T47D (cell line): ENCODE measurements at regions not wholly inside any gene's neighbourhood (a gene's known extent, or its start where the extent isn't known, plus 50 kb on each side); places are given as distances from the start of the nearest gene placed in this dataset.

Source experiments
- DNase-seq, 2 experiments: peaks; one replicate each; pipeline versions ENCODE4 v3.0.0 to v3.0.0-alpha.2; 2011 to 2012; ENCODE audit warnings: low read depth in 1 of 2, low spot score in 1 of 2
- JUND ChIP-seq: IDR thresholded peaks from 2 replicates; pipeline ENCODE4 v1.6.1; 2012; ENCODE audit warnings: low read depth
- in situ Hi-C: cut with HindIII; loops from 2 replicates; pipeline ENCODE4 v1.10.0; 2016; ENCODE audit warnings: low sequenced_read_pairs, low pct_unique_long_range_greater_than_20kb

DNA sequence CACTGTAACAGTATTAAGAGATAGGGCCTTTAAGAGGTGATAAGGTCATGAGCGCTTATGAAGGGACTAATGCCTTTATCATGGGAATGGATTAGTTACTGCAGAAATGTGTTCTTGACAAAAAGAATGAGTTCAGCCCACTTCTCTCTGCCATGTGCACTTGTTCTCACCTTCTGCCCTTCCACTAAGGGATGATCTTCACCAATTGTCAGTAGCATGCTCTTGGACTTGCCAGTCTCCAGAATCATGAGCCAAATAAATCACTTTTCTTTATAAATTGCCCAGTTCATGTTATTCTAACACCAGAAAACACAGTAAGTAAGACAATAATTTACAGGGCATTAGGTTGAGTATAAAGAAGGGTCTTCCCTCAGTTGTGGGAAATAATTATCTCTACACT, 189.1 kb downstream of the CRPPA start:
- in situ Hi-C loops: no loop called here
- no peak for DNase-seq
- TF ChIP-seq JUND: no peak

DNA sequence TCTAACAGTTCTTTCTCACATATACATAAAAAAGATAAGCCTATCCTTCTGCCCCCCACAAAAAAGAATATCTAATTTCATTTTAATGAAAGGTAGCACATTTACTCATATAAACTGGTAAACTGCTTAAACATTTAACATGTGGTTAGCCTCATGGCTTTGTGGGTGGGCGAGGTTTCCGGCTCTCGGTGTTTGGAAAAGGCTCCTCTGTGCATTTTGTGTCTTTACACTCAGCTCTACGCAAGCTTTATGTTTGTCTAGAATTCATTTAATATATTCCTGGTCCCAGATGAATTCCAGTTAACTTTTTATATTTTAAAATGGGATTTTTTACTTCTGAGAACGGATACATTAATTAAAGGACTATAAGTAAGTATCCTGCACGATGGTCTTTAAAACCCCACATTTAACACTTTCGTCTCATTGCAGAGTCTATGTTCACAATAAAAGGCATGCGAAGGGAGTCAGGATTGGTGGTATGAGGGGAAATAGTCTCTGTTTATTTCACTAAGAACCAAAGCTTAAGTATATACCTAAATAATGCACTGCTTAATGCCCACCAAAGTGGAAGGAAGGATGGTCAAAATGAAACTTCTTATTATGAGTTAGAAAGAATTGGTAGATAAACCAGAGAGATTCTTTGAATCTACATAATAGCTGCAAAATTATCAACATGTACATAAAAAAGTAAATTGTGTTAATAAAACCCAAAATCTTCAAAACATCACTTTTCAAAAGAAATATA, 197.2 kb downstream of the CRPPA start:
- no peak for TF ChIP-seq JUND
- no peak for DNase-seq
- in situ Hi-C loops: no loop called here

DNA sequence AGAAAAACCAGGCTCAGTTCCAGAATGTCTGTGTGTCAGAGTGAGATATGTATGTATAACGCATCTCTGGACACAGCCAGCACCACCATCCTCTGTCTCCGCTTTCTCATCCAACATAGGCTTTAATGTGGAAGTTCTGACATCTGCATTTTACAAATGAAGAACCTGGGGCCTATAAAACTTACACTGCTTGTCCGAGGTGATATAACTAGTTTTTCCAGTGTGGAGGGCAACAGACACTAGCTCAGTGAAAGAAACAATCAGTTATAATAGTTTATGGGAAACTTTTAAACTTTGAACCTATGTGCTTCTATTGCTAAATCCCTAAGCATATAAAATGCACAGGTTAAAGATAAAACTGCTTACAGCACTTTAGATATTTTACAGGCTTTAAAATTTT, 208.7 kb downstream of the CRPPA start:
- no peak for TF ChIP-seq JUND
- DNase-seq: peak in 1 of 2 experiments; percentile 45
- in situ Hi-C loops: no loop called here

DNA sequence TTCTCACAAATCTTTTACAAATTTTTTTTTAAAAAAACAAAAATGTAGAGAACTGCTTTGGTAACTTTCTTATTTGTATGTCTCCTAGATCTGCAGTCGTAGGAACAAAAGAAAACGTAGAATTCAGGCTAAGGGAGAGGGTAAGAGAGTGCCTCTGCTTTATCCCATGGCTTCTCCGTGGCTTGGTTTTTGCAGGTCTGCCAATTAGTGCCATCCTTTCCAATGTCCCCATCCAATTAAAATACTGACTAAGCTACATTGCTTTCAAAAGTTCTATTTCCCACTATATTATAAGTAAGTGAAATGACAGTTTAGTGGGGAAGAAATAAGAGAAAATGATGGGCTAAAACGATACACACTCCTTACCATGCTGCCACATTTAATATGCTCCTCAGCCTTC, 209.3 kb downstream of the CRPPA start:
- no peak for TF ChIP-seq JUND
- in situ Hi-C loops: no loop called here
- DNase-seq: no peak

DNA sequence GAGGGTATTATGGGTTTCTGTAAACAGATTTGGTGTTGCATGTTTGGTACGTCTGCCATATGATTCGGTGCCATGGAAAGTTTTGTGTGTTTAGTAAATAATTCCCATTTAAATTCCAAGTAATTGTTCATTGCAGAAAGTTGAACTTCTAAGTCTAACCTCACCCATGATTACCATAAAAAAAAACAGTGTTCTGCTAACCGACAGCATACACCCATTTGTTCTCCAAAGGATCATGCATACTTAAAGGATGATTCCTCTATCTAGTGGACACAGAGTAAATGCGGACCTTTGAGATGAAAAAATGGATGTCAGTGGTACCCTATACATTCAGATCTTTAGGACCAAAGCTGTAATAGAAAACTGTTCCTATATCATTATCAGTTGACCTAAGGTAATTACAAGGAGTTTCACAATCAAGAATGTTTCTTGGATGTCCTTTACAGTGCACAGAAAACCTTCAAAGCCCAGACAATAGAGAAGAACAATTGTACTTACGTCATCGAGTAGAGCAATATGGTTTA, 209.9 kb downstream of the CRPPA start:
- no peak for DNase-seq
- no peak for TF ChIP-seq JUND
- in situ Hi-C loops: no loop called here

DNA sequence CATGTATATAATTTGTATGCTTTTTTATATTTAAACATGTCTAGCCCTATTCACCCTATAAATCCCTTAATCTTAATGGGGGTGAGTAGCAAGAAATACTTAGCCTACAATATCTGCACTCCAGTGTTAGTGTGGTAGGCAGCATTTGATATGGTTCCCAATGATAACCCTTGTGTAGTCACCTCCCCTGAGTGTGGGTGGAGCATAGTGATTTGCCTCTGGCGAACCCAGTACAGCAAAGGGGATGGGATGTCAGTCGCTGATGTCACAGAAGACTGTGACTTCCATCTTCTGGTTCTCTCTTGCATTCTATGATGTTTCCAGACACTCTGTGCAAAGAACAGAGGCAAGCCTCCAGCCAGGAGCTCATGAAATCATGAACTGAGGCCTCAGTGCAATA, 211.2 kb downstream of the CRPPA start:
- no peak for DNase-seq
- in situ Hi-C loops: no loop called here
- no peak for TF ChIP-seq JUND

DNA sequence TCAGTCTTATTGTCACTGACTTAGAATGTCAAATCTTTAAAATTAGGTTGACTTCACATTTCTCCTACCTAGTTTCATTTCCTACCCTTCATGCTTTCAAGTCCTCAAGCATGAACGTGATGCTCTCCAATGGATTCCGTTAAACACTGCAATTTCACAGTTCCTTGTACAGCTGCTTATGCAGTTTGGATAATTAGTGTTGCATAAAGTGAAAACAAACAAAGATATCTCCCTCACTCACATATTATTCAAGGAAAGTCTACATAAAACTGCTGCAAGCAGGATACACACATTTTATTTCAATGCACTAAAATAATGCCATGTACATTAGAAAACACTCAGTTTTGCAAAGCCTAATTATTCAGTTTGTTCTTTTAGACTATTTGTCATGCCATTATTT, 214.0 kb downstream of the CRPPA start:
- no peak for TF ChIP-seq JUND
- in situ Hi-C loops: no loop called here
- no peak for DNase-seq

DNA sequence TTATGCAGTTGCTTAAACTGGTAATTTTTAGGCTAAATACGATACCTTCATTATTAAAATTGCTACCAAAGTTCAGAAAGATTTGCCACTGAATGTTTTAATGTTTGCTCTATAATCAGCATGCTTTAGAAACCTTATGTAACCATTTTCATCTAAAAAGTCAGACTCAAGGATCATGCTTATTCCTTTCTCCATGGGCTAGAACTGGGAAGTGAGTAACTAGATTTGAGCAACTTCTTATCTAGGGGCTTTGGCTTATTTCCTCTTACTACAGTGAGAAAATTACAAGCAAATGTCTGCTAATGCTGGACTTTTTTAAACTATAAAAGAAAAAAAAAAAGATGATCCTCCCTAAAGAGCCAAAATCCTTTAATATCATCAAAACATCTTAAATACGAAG, 215.9 kb downstream of the CRPPA start:
- DNase-seq: no peak
- no peak for TF ChIP-seq JUND
- in situ Hi-C loops: no loop called here

DNA sequence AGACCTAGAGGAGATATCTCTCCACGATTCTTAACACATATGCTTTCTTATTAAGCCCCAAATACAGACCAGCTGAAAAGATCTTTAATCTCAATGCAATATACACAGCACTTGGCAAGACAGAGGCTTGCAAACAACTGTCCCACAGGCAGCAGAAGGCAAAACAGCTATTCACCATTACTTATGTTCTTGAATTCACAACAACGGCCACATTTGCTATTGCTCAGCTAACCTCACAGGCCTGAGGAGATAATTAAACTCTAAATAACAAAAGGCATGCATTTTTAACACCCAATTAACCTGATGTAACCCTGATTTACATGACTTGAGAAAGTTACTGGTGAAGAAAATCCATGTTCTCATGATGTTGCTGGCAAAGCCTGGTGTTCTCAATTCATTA, 216.4 kb downstream of the CRPPA start:
- DNase-seq: no peak
- in situ Hi-C loops: no loop called here
- no peak for TF ChIP-seq JUND

DNA sequence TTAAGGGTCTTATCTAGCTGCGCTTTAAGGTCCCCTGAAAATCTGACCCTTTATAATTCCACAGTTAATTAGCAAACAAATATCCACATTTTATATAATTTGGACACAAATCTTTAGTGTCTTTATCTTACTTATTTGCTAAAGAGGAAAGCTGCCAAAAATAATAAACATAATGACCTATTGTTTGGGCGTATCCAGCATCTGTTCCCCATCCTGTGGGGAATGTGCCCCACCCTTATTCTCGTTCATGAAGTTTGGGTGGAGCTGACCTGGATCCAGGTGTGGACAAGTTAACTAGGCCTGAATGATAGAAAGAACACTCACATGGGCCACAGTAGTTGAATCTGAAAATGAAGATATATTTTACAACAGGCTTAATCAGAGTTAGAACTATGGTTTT, 218.3 kb downstream of the CRPPA start:
- no peak for TF ChIP-seq JUND
- in situ Hi-C loops: no loop called here
- DNase-seq: no peak

DNA sequence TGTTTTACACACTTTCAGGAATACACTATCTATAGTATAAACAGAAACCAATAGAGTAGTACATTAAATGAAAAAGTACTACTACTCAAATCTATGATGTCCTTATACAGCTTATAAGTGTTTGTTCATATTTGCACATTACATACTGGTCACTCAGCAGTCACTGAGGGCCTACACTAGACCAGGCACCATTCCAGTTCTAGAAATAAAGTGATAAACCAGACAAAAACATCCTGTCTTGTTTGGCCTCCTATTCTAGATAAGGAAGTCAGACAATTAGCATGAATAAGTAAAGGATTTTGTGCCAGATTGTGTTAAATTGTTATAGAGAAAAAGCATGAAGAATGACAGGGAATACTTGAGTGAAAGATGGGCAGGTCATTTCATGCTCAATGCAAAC, 219.0 kb downstream of the CRPPA start:
- in situ Hi-C loops: no loop called here
- no peak for TF ChIP-seq JUND
- DNase-seq: no peak

DNA sequence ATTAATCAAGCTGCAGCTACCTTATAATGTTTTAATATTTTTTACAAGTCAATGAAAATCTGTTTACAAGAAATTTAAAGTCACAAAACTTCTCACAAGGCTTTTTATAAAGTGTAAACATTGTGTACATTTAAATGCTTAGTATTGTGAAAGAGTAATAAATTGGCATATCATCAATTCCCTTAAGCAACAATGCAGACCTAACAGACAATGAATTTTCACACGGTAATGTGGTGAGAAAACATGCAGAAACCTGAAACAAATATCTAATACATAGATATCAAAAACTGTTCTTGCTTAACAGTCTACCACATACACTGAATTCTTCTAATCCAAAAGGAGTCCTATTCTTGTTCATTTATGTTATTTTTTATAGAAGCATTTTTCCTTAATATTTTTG, 220.7 kb downstream of the CRPPA start:
- TF ChIP-seq JUND: no peak
- DNase-seq: no peak
- in situ Hi-C loops: no loop called here

DNA sequence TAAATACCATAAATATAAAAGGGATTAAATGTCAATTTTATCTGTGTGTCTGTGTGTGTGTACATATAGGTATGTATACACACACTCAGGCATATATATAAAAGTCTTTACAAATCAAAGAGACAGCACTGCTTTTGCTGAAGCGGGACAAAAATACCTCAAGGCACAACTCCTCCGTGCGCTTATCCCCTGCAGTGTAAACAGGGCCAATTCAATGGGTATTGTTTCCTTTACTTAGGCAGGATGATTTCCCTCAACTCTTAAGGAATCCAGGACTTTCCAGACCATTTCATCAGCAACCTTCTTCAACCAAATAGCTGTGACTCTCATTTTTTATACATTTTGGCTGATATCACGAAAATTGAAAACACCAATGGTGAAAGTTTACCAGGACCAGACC, 227.7 kb downstream of the CRPPA start:
- in situ Hi-C loops: no loop called here
- DNase-seq: no peak
- TF ChIP-seq JUND: no peak
